ENCODE measurements at regions not wholly inside any gene's neighbourhood (a gene's known extent, or its start where the extent isn't known, plus 50 kb on each side); places are given as distances from the start of the nearest gene placed in this dataset.

GRCh38 chr1:82079607-82080006, 278.9 kb downstream of the ADGRL2 start:
- H3K27ac ChIP-seq: no peak overlapping the region
- ATAC-seq: no peak
- H3K4me3 ChIP-seq: no peak overlapping the region
- 97 to 100% methylated on average over 1 of the region's 1 CpG for WGBS, 2 donors
- intact Hi-C loops (cut with DNase I): no loop called here
- H3K9me3 ChIP-seq: peaks cover 0 to 4% (median 0%) of the 10 kb centered on the region in 11 donors
- H3K27me3 ChIP-seq: no peaks in the 10 kb centered on the region
- H3K4me1 ChIP-seq: no peaks in the 10 kb centered on the region
- no peak for DNase-seq
- no peak for TF ChIP-seq CTCF (IDR thresholded peaks at IDR 0.05)
- no peaks in the 10 kb centered on the region for H3K36me3 ChIP-seq

- TF ChIP-seq CTCF (IDR thresholded peaks at IDR 0.05): no peak
- no peak overlapping the region for H3K27ac ChIP-seq
- no peak overlapping the region for H3K4me3 ChIP-seq
- WGBS, 2 donors: 95 to 98% methylated on average over 1 of the region's 1 CpG
- H3K27me3 ChIP-seq: no peaks in the 10 kb centered on the region
- peaks cover 0 to 6% (median 0%) of the 10 kb centered on the region in 9 donors for H3K4me1 ChIP-seq
- intact Hi-C loops (cut with DNase I): no loop called here
- DNase-seq: no peak
- H3K9me3 ChIP-seq: no peaks in the 10 kb centered on the region
- H3K36me3 ChIP-seq: no peaks in the 10 kb centered on the region
- no peak for ATAC-seq
Measured at GRCh38 chr1:82073659-82074058, 272.9 kb downstream of the ADGRL2 start.

- intact Hi-C loops (cut with DNase I): no loop called here
- 21 to 32% methylated on average over 1 of the region's 1 CpG for WGBS, 2 donors
- H3K27ac ChIP-seq: no peak overlapping the region
- H3K4me3 ChIP-seq: no peak overlapping the region
- H3K4me1 ChIP-seq: peaks cover 0 to 6% (median 0%) of the 10 kb centered on the region in 9 donors
- H3K9me3 ChIP-seq: no peaks in the 10 kb centered on the region
- DNase-seq (no peak), ATAC-seq (no peak)
- H3K27me3 ChIP-seq: no peaks in the 10 kb centered on the region
- no peak for TF ChIP-seq CTCF (IDR thresholded peaks at IDR 0.05)
- no peaks in the 10 kb centered on the region for H3K36me3 ChIP-seq
Measured at GRCh38 chr1:82073071-82073470, 272.3 kb downstream of the ADGRL2 start.

GRCh38 chr1:82065916-82066315, 265.2 kb downstream of the ADGRL2 start:
- 65 to 76% methylated on average over 4 of the region's 4 CpGs for WGBS, 2 donors
- no peak overlapping the region for H3K4me3 ChIP-seq
- H3K27me3 ChIP-seq: no peaks in the 10 kb centered on the region
- H3K9me3 ChIP-seq: no peaks in the 10 kb centered on the region
- intact Hi-C loops (cut with DNase I): no loop called here
- H3K4me1 ChIP-seq: peaks cover 0 to 9% (median 0%) of the 10 kb centered on the region in 9 donors
- H3K27ac ChIP-seq: no peak overlapping the region
- peak; percentile 7 to 32 for DNase-seq
- ATAC-seq: peak; percentile 14 to 79 (median 61)
- no peak for TF ChIP-seq CTCF (IDR thresholded peaks at IDR 0.05)
- no peaks in the 10 kb centered on the region for H3K36me3 ChIP-seq
